HCT116 (cell line): ENCODE measurements at regions not wholly inside any gene's neighbourhood (a gene's known extent, or its start where the extent isn't known, plus 50 kb on each side); places are given as distances from the start of the nearest gene placed in this dataset.

ENCODE experiments used
- CTCF ChIP-seq, 3 experiments: fragments of 200-600 bp in 1 of 3; sonication (generic) in 1 of 3; IDR thresholded peaks in 2 of 3; conservative IDR thresholded peaks in 1 of 3; 2 replicates each; pipeline ENCODE4 v1.5.1; 2012 to 2017; ENCODE audit warnings: low read depth in 2 of 3, low read length in 2 of 3, antibody characterized with exemption in 1 of 3, borderline replicate concordance in 1 of 3, control low read depth in 1 of 3, mild to moderate bottlenecking in 1 of 3, mixed read lengths in 1 of 3, mixed run types in 1 of 3, moderate library complexity in 1 of 3; ENCODE audit not compliant: insufficient read depth in 1 of 3
- MAX ChIP-seq: IDR thresholded peaks from 2 replicates; pipeline ENCODE4 v1.6.1; 2012
- POLR2A ChIP-seq: IDR thresholded peaks from 2 replicates; pipeline ENCODE4 v1.7.0; 2011; ENCODE audit warnings: borderline replicate concordance; ENCODE audit not compliant: insufficient read depth, insufficient read length; ENCODE audit errors: extremely low read depth
- POLR2AphosphoS5 ChIP-seq: IDR thresholded peaks from 2 replicates; pipeline ENCODE4 v1.6.1; 2011; ENCODE audit warnings: mild to moderate bottlenecking, low read depth, low read length, moderate library complexity
- REST ChIP-seq: IDR thresholded peaks from 2 replicates; pipeline ENCODE4 v1.6.1; 2012; ENCODE audit warnings: low read depth
- ZNF274 ChIP-seq: fragments of 200-500 bp; sonication (Bioruptor generic); IDR thresholded peaks from 2 replicates; pipeline ENCODE4 v1.6.1; 2014; ENCODE audit warnings: mild to moderate bottlenecking, low read depth, low read length, inconsistent platforms

DNA sequence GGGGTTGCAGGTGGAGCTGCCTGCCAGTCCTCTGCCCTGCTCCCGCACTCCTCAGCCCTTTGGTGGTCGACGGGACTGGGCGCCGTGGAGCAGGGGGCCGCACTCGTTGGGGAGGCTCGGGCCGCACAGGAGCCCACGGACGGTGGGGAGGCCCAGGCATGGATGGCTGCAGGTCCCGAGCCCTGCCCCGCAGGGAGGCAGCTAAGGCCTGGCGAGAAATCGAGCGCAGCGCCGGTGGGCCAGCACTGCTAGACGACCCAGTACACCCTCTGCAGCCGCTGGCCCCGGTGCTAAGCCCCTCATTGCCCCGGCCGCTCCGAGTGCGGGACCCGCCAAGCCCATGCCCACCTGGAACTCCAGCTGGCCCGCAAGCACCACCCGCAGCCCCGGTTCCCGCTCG lies 221.8 kb downstream of the BTG1 start:
- TF ChIP-seq CTCF (IDR thresholded peaks at IDR 0.05 in 2 of 3, conservative IDR thresholded peaks at IDR 0.05 in 1 of 3; ENCODE audit: borderline replicate concordance in 1 of 3, insufficient read depth in 1 of 3, low read depth in 2 of 3, low read length in 2 of 3), result no peak
- TF ChIP-seq MAX, result no peak
- no peak for TF ChIP-seq POLR2A
- TF ChIP-seq POLR2AphosphoS5, result no peak
- no peak for TF ChIP-seq REST
- no peak for TF ChIP-seq ZNF274
